ENCODE measurements at regions not wholly inside any gene's neighbourhood (a gene's known extent, or its start where the extent isn't known, plus 50 kb on each side); places are given as distances from the start of the nearest gene placed in this dataset.

DNA sequence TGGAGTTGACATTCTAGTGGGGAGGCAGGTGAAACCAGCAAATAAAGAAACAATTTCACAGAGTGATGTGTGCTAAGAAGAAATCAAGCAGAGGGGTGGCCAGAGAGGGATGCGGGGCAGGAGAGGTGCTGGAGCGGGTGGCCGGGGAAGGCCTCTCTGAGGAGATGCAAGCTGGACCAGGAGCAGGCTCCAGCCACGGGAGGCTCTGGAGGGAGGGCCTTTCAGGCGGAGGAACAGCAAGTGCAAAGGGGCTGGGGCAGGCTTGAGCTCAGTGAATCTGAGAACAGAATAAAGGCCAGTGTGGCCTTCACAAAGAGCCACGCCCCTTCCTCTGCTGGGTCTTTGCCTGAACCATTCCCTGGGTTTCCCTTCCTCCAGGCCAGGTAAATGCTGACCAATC is 73.2 kb upstream of the NEURL1B start:
- no peaks in the 10 kb centered on the region for H3K79me2 ChIP-seq
- H3K9me3 ChIP-seq (ENCODE audit: control insufficient read depth, low read length), result no peaks in the 10 kb centered on the region
- no peaks in the 10 kb centered on the region for H3K27me3 ChIP-seq (ENCODE audit: control insufficient read depth, insufficient read depth, low read length)
- H3K4me1 ChIP-seq, result peaks cover 2% of the 10 kb centered on the region
- no peak overlapping the region for H3K4me3 ChIP-seq (ENCODE audit: low read depth, low read length)
- H3K27ac ChIP-seq, result no peak overlapping the region
- H3K36me3 ChIP-seq (ENCODE audit: control insufficient read depth, insufficient read depth, low read length), result no peaks in the 10 kb centered on the region
- TF ChIP-seq, protein P1, sequence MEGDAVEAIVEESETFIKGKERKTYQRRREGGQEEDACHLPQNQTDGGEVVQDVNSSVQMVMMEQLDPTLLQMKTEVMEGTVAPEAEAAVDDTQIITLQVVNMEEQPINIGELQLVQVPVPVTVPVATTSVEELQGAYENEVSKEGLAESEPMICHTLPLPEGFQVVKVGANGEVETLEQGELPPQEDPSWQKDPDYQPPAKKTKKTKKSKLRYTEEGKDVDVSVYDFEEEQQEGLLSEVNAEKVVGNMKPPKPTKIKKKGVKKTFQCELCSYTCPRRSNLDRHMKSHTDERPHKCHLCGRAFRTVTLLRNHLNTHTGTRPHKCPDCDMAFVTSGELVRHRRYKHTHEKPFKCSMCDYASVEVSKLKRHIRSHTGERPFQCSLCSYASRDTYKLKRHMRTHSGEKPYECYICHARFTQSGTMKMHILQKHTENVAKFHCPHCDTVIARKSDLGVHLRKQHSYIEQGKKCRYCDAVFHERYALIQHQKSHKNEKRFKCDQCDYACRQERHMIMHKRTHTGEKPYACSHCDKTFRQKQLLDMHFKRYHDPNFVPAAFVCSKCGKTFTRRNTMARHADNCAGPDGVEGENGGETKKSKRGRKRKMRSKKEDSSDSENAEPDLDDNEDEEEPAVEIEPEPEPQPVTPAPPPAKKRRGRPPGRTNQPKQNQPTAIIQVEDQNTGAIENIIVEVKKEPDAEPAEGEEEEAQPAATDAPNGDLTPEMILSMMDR (IDR thresholded peaks at IDR 0.05), result no peak
- H2AFZ ChIP-seq, result no peak overlapping the region
- no peak overlapping the region for H3K9ac ChIP-seq
- H3K4me2 ChIP-seq (ENCODE audit: low read length), result no peak overlapping the region

DNA sequence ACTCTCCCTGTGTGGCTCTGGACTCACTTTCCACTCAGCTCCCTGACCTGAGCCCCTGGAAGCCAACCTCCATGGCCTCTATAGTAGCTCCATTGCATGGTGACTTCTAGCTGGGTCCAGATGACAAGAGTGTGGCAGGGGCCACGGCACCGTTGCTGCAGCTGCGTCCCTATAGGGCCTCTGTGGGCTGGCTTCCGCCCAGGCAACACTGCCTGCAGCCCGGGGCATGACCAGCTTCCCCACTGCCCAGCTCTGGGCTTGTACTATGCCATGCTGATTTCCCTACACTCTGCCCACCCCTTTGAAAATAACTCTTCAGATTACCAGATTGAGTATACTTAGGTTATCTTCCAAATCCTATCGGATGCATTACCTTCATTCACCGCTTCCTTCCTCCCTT is 73.8 kb upstream of the NEURL1B start:
- Histone ChIP-seq H3K27me3 (ENCODE audit: control insufficient read depth, insufficient read depth, low read length) (no peaks in the 10 kb centered on the region), H3K9me3 (ENCODE audit: control insufficient read depth, low read length) (no peaks in the 10 kb centered on the region), H3K4me1 (peaks cover 2% of the 10 kb centered on the region), H3K4me3 (ENCODE audit: low read depth, low read length) (no peak overlapping the region), H3K27ac (no peak overlapping the region), H3K36me3 (ENCODE audit: control insufficient read depth, insufficient read depth, low read length) (no peaks in the 10 kb centered on the region), H3K79me2 (no peaks in the 10 kb centered on the region), H3K9ac (no peak overlapping the region), H2AFZ (no peak overlapping the region), H3K4me2 (ENCODE audit: low read length) (no peak overlapping the region)
- TF ChIP-seq, protein P1 (IDR thresholded peaks at IDR 0.05), result no peak

DNA sequence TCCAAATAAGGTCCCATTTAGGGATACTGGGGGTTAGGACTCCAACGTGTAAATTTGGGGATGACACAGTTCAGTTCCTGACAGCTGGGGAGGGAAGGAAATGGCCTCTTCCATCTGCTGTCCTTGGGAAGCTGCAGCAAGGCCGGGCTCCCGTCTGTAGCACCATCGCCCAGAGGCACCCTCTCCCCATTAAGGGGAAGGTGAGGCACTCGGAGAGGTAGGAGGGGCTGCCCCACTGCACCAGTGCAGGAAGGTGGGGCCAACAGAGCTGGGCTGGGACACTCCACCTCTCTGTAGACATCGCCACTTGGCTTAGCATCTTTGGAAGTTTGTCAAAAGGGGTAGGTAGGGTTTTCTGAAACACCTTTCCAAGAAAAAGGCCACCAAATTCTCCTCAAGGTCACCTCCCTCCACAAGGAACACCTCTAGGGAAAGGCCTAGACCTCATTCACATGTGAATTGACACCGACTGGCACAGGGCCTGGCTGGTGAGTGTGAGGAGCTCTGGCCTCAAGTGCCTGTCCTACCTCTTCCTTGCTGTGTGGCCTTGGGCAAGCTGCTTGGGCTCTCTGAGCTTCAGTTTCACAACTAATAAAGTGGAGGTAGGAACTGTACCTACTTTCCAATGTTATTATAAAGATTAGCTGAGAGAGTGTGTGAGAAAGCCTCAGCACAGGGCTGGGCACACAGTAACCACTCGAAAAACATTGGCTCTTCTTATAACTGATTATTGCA is 75.0 kb upstream of the NEURL1B start:
- Histone ChIP-seq H3K4me3 (ENCODE audit: low read depth, low read length) (no peak overlapping the region), H3K27ac (no peak overlapping the region), H3K36me3 (ENCODE audit: control insufficient read depth, insufficient read depth, low read length) (no peaks in the 10 kb centered on the region), H3K4me2 (ENCODE audit: low read length) (no peak overlapping the region), H3K79me2 (no peaks in the 10 kb centered on the region), H3K9ac (no peak overlapping the region), H2AFZ (no peak overlapping the region), H3K4me1 (peaks cover 2% of the 10 kb centered on the region), H3K9me3 (ENCODE audit: control insufficient read depth, low read length) (no peaks in the 10 kb centered on the region), H3K27me3 (ENCODE audit: control insufficient read depth, insufficient read depth, low read length) (no peaks in the 10 kb centered on the region)
- TF ChIP-seq, protein P1 (IDR thresholded peaks at IDR 0.05), result no peak

DNA sequence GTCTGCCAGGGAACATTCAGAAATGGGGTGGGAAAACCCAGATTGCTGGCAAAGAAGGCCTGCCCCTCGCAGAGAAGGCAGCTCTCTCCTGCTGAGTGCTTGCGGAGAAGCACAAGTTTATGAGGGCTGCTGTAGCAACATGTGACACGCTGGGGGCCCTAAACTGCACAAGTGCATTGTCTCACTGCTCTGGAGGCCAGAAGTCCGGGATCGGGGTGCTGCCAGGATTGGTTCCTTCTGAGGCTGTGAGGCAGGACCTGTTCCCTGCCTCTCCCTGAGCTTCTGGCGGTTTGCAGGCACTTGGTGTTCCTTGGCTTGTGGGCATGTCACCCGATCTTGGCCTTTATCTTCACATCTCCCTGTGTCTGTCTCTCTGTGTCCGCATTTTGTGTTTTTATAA is 75.6 kb upstream of the NEURL1B start:
- no peaks in the 10 kb centered on the region for H3K27me3 ChIP-seq (ENCODE audit: control insufficient read depth, insufficient read depth, low read length)
- H3K9ac ChIP-seq, result no peak overlapping the region
- H3K9me3 ChIP-seq (ENCODE audit: control insufficient read depth, low read length), result no peaks in the 10 kb centered on the region
- no peak overlapping the region for H2AFZ ChIP-seq
- H3K27ac ChIP-seq, result no peak overlapping the region
- H3K79me2 ChIP-seq, result no peaks in the 10 kb centered on the region
- no peak overlapping the region for H3K4me3 ChIP-seq (ENCODE audit: low read depth, low read length)
- no peaks in the 10 kb centered on the region for H3K36me3 ChIP-seq (ENCODE audit: control insufficient read depth, insufficient read depth, low read length)
- TF ChIP-seq, protein P1 (IDR thresholded peaks at IDR 0.05), result no peak
- peaks cover 2% of the 10 kb centered on the region for H3K4me1 ChIP-seq
- no peak overlapping the region for H3K4me2 ChIP-seq (ENCODE audit: low read length)

DNA sequence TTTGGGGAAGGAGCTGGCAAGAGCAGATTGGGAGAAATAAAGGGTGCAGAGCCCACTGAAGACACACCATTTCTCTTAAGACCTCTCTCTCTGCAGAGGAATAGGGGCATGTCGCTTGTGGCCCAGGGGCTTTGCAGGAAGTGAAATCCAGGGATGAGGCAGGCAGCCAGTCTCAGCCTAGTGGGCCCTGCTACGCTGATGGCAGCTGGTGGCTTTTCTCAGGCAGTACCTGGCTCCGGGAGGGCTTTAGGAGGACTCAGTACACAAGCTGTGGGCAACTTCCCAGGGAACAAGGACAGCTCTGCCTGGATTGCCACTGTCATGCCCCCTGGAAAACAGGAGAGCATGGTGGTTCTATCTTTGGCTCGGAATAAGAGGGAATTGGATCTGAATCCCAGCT is 76.2 kb upstream of the NEURL1B start:
- Histone ChIP-seq H3K4me3 (ENCODE audit: low read depth, low read length) (no peak overlapping the region), H3K79me2 (no peaks in the 10 kb centered on the region), H3K4me2 (ENCODE audit: low read length) (no peak overlapping the region), H3K27ac (no peak overlapping the region), H3K9me3 (ENCODE audit: control insufficient read depth, low read length) (no peaks in the 10 kb centered on the region), H3K36me3 (ENCODE audit: control insufficient read depth, insufficient read depth, low read length) (no peaks in the 10 kb centered on the region), H3K9ac (no peak overlapping the region), H3K27me3 (ENCODE audit: control insufficient read depth, insufficient read depth, low read length) (no peaks in the 10 kb centered on the region), H2AFZ (no peak overlapping the region), H3K4me1 (peaks cover 2% of the 10 kb centered on the region)
- TF ChIP-seq, protein P1 (IDR thresholded peaks at IDR 0.05), result no peak

Measured in parathyroid adenoma (tissue), 2 donors.